HG03558 (cell line): ENCODE measurements at regions not wholly inside any gene's neighbourhood (a gene's known extent, or its start where the extent isn't known, plus 50 kb on each side); places are given as distances from the start of the nearest gene placed in this dataset.
"Not testable (repeated sequence)": the region's sequence is repeated elsewhere in the genome, so short reads cannot be mapped to it uniquely, and the experiment has no call there.

Experiments
- ATAC-seq: cut with Tn5 transposase; IDR thresholded peaks from one replicate; pipeline ENCODE4 v1.9.1; 2021; ENCODE audit warnings: moderate number of reproducible peaks; ENCODE audit not compliant: unreplicated experiment; ENCODE audit errors: extremely low read depth

- no peak for ATAC-seq
Observed at GRCh38 chr1:56142301-56142700, 437.1 kb downstream of the PLPP3 start.

- no peak for ATAC-seq
Observed at GRCh38 chr1:56139836-56140235, 439.5 kb downstream of the PLPP3 start.

- no peak for ATAC-seq
Observed at GRCh38 chr1:56137521-56138505, 441.6 kb downstream of the PLPP3 start.

GRCh38 chr1:56137090-56137489, 442.3 kb downstream of the PLPP3 start:
- ATAC-seq: no peak

- ATAC-seq: no peak
Observed at GRCh38 chr1:56135864-56136147, 443.6 kb downstream of the PLPP3 start.

- ATAC-seq: peak; percentile 38
Observed at GRCh38 chr1:56135069-56135863, 444.1 kb downstream of the PLPP3 start.

GRCh38 chr1:56133522-56134472, 445.6 kb downstream of the PLPP3 start:
- ATAC-seq: no peak

GRCh38 chr1:56132520-56132919, 446.8 kb downstream of the PLPP3 start:
- no peak for ATAC-seq

- no peak for ATAC-seq
Observed at GRCh38 chr1:56129837-56130236, 449.5 kb downstream of the PLPP3 start.

GRCh38 chr1:56125316-56125715, 454.0 kb downstream of the PLPP3 start:
- ATAC-seq: no peak

GRCh38 chr1:56123826-56124225, 455.5 kb downstream of the PLPP3 start:
- ATAC-seq: no peak

- no peak for ATAC-seq
Observed at GRCh38 chr1:56123421-56123820, 455.9 kb downstream of the PLPP3 start.

GRCh38 chr1:56120021-56120420, 459.3 kb downstream of the PLPP3 start:
- ATAC-seq: no peak

GRCh38 chr1:56118676-56119075, 460.7 kb downstream of the PLPP3 start:
- ATAC-seq: not testable (repeated sequence)

GRCh38 chr1:56115701-56116100, 463.7 kb downstream of the PLPP3 start:
- no peak for ATAC-seq

- no peak for ATAC-seq
Observed at GRCh38 chr1:56113679-56114078, 465.7 kb downstream of the PLPP3 start.

- no peak for ATAC-seq
Observed at GRCh38 chr1:56107275-56107638, 472.1 kb downstream of the PLPP3 start.

- no peak for ATAC-seq
Observed at GRCh38 chr1:56106531-56107274, 472.7 kb downstream of the PLPP3 start.

GRCh38 chr1:56105397-56105796, 474.0 kb downstream of the PLPP3 start:
- ATAC-seq: no peak
